GM12875 (cell line): ENCODE measurements at regions not wholly inside any gene's neighbourhood (a gene's known extent, or its start where the extent isn't known, plus 50 kb on each side); places are given as distances from the start of the nearest gene placed in this dataset.

Source experiments
- H3K4me3 ChIP-seq: one replicate; pipeline ENCODE4 v1.5.1; 2011; ENCODE audit warnings: low read depth, low read length, control low read depth
- CTCF ChIP-seq: IDR thresholded peaks from 2 replicates; pipeline ENCODE4 v1.5.1; 2011; ENCODE audit warnings: low read depth, mild to moderate bottlenecking, control low read depth, inconsistent platforms, low read length, moderate library complexity, borderline replicate concordance; ENCODE audit not compliant: insufficient read depth

GRCh38 chr6:140956571-140957369 lies 1176.0 kb upstream of the GJE1 start:
- no peak overlapping the region for H3K4me3 ChIP-seq
- no peak for TF ChIP-seq CTCF

- no peak for TF ChIP-seq CTCF
- H3K4me3 ChIP-seq, result no peak overlapping the region
These were observed 1192.3 kb upstream of the GJE1 start for GRCh38 chr6:140940251-140940925.

GRCh38 chr6:140932909-140933308 lies 1199.8 kb upstream of the GJE1 start:
- no peak for TF ChIP-seq CTCF
- no peak overlapping the region for H3K4me3 ChIP-seq

GRCh38 chr6:140931581-140931980 lies 1201.1 kb upstream of the GJE1 start:
- TF ChIP-seq CTCF, result no peak
- no peak overlapping the region for H3K4me3 ChIP-seq

GRCh38 chr6:140929121-140929520 lies 1203.6 kb upstream of the GJE1 start:
- no peak for TF ChIP-seq CTCF
- no peak overlapping the region for H3K4me3 ChIP-seq

GRCh38 chr6:140923048-140923447 lies 1209.7 kb upstream of the GJE1 start:
- TF ChIP-seq CTCF, result no peak
- H3K4me3 ChIP-seq, result no peak overlapping the region
